ACC112 (cell line): ENCODE measurements at regions not wholly inside any gene's neighbourhood (a gene's known extent, or its start where the extent isn't known, plus 50 kb on each side); places are given as distances from the start of the nearest gene placed in this dataset.

Source experiments
- H2AFZ ChIP-seq: fragments of 200-600 bp; sonication (generic); one replicate; pipeline ENCODE4 v1.6.0; 2017; ENCODE audit warnings: antibody characterized with exemption, low read length; ENCODE audit not compliant: unreplicated experiment
- H3K27ac ChIP-seq: fragments of 200-600 bp; sonication (generic); 2 replicates; pipeline ENCODE4 v1.5.1; 2014; ENCODE audit warnings: low read depth, mild to moderate bottlenecking, antibody characterized with exemption, low read length, moderate library complexity
- H3K27me3 ChIP-seq: fragments of 200-600 bp; sonication (generic); 2 replicates; pipeline ENCODE4 v1.6.1; 2014; ENCODE audit warnings: mild to moderate bottlenecking, antibody characterized with exemption, low read length, moderate library complexity, mixed read lengths; ENCODE audit not compliant: insufficient read depth
- H3K36me3 ChIP-seq: fragments of 200-600 bp; sonication (generic); 2 replicates; pipeline ENCODE4 v1.6.1; 2016; ENCODE audit warnings: mild to moderate bottlenecking, antibody characterized with exemption, low read length, moderate library complexity, mixed read lengths; ENCODE audit not compliant: insufficient read depth
- H3K4me1 ChIP-seq: fragments of 200-600 bp; sonication (generic); one replicate; pipeline ENCODE4 v1.6.1; 2016; ENCODE audit warnings: low read length, mixed read lengths; ENCODE audit not compliant: insufficient read depth, unreplicated experiment, control insufficient read depth
- H3K4me3 ChIP-seq: fragments of 200-600 bp; sonication (generic); 2 replicates; pipeline ENCODE4 v1.5.1; 2014; ENCODE audit warnings: mild to moderate bottlenecking, low read depth, low read length
- H3K79me2 ChIP-seq: fragments of 200-600 bp; sonication (generic); one replicate; pipeline ENCODE4 v1.6.0; 2016; ENCODE audit warnings: low read length; ENCODE audit not compliant: control insufficient read depth, unreplicated experiment, insufficient read depth

- H3K27ac ChIP-seq, result no peak overlapping the region
- peaks cover 4% of the 10 kb centered on the region for H3K4me1 ChIP-seq
- H3K79me2 ChIP-seq, result no peaks in the 10 kb centered on the region
- H3K4me3 ChIP-seq, result no peak overlapping the region
- H2AFZ ChIP-seq, result no peak overlapping the region
- no peaks in the 10 kb centered on the region; the same call in 1 of the 2 replicates for H3K27me3 ChIP-seq
- no peaks in the 10 kb centered on the region for H3K36me3 ChIP-seq
These were observed 323.1 kb downstream of the HHIPL2 start for GRCh38 chr1:222224636-222225315.

GRCh38 chr1:222224156-222224555 lies 323.7 kb downstream of the HHIPL2 start:
- no peak overlapping the region for H3K27ac ChIP-seq
- no peaks in the 10 kb centered on the region for H3K27me3 ChIP-seq
- H3K36me3 ChIP-seq, result no peaks in the 10 kb centered on the region
- H2AFZ ChIP-seq, result no peak overlapping the region
- H3K4me1 ChIP-seq, result peaks cover 4% of the 10 kb centered on the region
- no peaks in the 10 kb centered on the region for H3K79me2 ChIP-seq
- H3K4me3 ChIP-seq, result no peak overlapping the region

- Histone ChIP-seq H3K4me3 (no peak overlapping the region), H2AFZ (no peak overlapping the region), H3K79me2 (no peaks in the 10 kb centered on the region), H3K27ac (no peak overlapping the region), H3K27me3 (no peaks in the 10 kb centered on the region), H3K4me1 (peaks cover 4% of the 10 kb centered on the region), H3K36me3 (no peaks in the 10 kb centered on the region)
These were observed 324.9 kb downstream of the HHIPL2 start for GRCh38 chr1:222223010-222223409.

DNA sequence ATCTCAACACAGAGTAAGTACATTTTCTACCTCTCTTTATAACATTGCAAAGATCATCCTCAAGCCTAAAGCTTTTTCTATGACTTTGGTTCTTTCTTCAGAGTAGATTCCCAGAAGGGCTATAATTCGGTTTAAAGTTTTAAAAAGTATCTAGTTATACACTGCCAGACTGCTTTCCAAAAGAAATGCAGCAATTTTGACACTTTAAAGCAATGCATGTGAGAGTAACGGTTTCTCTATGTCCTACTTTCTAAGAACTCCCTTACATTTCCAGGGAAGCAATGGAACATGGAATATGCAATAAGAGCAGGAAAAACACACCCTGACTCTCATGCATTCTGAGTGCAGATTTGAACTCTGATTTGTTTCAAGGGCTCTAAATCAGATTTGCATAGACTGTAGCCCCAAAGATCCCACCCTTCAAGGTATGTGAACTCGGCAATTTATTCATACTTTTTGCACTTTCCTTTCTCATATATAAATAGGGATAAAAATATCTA lies 331.6 kb downstream of the HHIPL2 start:
- H3K27me3 ChIP-seq, result no peaks in the 10 kb centered on the region; the same call in 1 of the 2 replicates
- no peaks in the 10 kb centered on the region for H3K36me3 ChIP-seq
- no peak overlapping the region for H3K27ac ChIP-seq
- no peak overlapping the region for H3K4me3 ChIP-seq
- no peaks in the 10 kb centered on the region for H3K79me2 ChIP-seq
- H3K4me1 ChIP-seq, result no peaks in the 10 kb centered on the region
- no peak overlapping the region for H2AFZ ChIP-seq

DNA sequence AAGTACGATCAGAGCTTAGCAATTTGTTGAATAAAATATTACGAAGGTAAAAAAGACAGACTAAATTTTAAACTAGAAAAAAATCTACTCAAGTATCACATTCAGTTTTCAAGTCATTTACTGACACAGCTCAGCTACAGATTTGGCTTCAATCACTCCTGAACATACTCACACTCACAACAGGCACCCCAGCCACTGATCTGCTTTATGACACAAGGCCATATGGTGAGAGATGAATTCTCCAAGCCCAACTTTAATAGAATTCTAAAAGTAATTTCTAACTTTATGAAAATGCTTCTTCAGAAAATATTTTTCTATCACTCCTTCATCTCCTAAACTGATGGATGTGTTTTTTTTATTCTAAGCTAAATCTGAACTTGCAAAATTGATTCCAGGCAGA lies 337.1 kb downstream of the HHIPL2 start:
- Histone ChIP-seq H3K36me3 (no peaks in the 10 kb centered on the region), H3K27me3 (no peaks in the 10 kb centered on the region; the same call in 1 of the 2 replicates), H3K4me1 (no peaks in the 10 kb centered on the region), H3K4me3 (no peak overlapping the region), H3K79me2 (no peaks in the 10 kb centered on the region), H3K27ac (no peak overlapping the region), H2AFZ (no peak overlapping the region)

GRCh38 chr1:222204475-222204874 lies 343.4 kb downstream of the HHIPL2 start:
- Histone ChIP-seq H3K79me2 (no peaks in the 10 kb centered on the region), H3K36me3 (no peaks in the 10 kb centered on the region), H3K4me3 (no peak overlapping the region), H3K27me3 (no peaks in the 10 kb centered on the region), H2AFZ (no peak overlapping the region), H3K27ac (no peak overlapping the region), H3K4me1 (no peaks in the 10 kb centered on the region)

DNA sequence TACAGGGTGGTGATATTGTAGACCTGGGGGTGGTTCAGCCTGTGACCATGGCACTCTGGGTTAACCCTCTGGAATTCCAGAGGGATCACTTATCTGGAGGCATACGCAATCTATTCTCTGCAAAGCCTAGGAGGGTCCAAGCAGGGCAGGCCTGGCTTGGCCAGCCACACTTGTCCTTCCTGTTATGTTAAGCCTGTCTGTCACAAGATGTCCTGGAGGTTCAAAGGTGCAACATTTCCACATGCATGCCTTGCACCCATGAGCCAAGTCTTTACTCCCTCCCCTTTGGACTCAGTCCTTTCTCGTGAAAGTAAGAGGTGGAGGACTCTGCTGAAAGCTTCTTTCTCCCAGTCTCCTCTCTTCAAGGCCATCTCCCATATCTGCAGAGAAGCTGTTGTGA lies 345.1 kb downstream of the HHIPL2 start:
- 0 out of 2 replicates have a peak, but pooled peaks cover 2% of the 10 kb centered on the region for H3K27me3 ChIP-seq
- no peak overlapping the region for H3K27ac ChIP-seq
- H3K79me2 ChIP-seq, result no peaks in the 10 kb centered on the region
- H2AFZ ChIP-seq, result no peak overlapping the region
- no peaks in the 10 kb centered on the region for H3K36me3 ChIP-seq
- no peaks in the 10 kb centered on the region for H3K4me1 ChIP-seq
- no peak overlapping the region for H3K4me3 ChIP-seq

DNA sequence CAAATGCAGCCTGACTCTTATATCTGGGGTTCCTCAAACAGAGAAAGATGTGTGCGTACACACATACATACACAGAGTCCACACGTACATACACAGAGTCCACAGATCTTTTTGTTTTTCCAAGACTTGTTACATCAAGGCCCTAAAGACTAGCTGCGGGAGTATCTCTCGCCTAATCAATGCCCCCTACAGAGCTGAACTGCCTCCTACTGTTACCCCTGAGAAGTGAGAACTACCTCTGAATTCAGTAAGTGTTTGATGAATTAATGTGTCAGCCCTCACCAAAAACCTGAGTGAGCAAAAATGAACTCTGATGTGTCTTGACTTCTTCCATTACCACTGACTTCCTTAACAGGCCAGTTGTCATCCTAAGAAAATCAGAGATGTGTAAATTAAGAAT lies 351.2 kb downstream of the HHIPL2 start:
- Histone ChIP-seq H3K36me3 (no peaks in the 10 kb centered on the region), H3K4me3 (no peak overlapping the region), H3K4me1 (no peaks in the 10 kb centered on the region), H2AFZ (no peak overlapping the region), H3K79me2 (no peaks in the 10 kb centered on the region), H3K27ac (no peak overlapping the region), H3K27me3 (peaks cover 15% of the 10 kb centered on the region)

DNA sequence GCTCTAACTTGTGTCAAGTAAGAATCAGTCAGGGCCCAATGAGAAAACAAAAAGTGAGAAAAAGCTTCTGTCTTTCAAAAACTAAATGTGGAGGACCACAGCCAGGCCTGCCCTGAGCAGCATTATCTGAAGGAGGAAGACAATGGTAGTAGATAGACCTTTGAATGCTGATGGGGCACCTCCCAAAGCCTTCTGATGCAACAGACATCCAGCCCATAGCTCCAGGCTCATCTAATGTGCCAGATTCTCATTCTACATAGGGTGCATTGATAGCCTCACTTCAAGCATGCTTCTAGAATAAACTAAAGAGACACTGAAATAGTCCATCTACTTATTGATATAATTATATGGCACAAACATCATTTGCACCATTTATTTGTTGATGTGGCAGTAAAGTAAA lies 351.6 kb downstream of the HHIPL2 start:
- Histone ChIP-seq H3K79me2 (no peaks in the 10 kb centered on the region), H2AFZ (no peak overlapping the region), H3K27ac (no peak overlapping the region), H3K27me3 (peaks cover 15% of the 10 kb centered on the region), H3K4me3 (no peak overlapping the region), H3K36me3 (no peaks in the 10 kb centered on the region), H3K4me1 (no peaks in the 10 kb centered on the region)

GRCh38 chr1:222195857-222196256 lies 352.0 kb downstream of the HHIPL2 start:
- H3K27me3 ChIP-seq, result peaks cover 15% of the 10 kb centered on the region
- H2AFZ ChIP-seq, result no peak overlapping the region
- H3K4me3 ChIP-seq, result no peak overlapping the region
- H3K27ac ChIP-seq, result no peak overlapping the region
- H3K36me3 ChIP-seq, result no peaks in the 10 kb centered on the region
- no peaks in the 10 kb centered on the region for H3K4me1 ChIP-seq
- no peaks in the 10 kb centered on the region for H3K79me2 ChIP-seq

GRCh38 chr1:222189218-222189617 lies 358.7 kb downstream of the HHIPL2 start:
- Histone ChIP-seq H3K27me3 (peaks cover 5% of the 10 kb centered on the region; the same call in 1 of the 2 replicates), H3K36me3 (no peaks in the 10 kb centered on the region), H3K79me2 (no peaks in the 10 kb centered on the region), H2AFZ (no peak overlapping the region), H3K4me1 (no peaks in the 10 kb centered on the region), H3K4me3 (no peak overlapping the region), H3K27ac (no peak overlapping the region)
